Heart left ventricle (tissue), 13 donors: ENCODE measurements at regions not wholly inside any gene's neighbourhood (a gene's known extent, or its start where the extent isn't known, plus 50 kb on each side); places are given as distances from the start of the nearest gene placed in this dataset.

Experiments used
- POLR2A ChIP-seq, 2 donors: fragments of 450-650 bp; IDR thresholded peaks; one replicate each; pipeline ENCODE4 v1.6.1; 2017; ENCODE audit warnings: antibody characterized with exemption in 2 of 2, mild to moderate bottlenecking in 2 of 2, moderate library complexity in 2 of 2
- TF ChIP-seq, protein P1 (sequence below), 12 donors: fragments of 200-600 bp; sonication (generic) in 4 of 12; IDR thresholded peaks; one replicate each; pipeline versions ENCODE4 v1.5.0 to v1.8.0; 2018 to 2022; ENCODE audit warnings: antibody characterized with exemption in 12 of 12, mild to moderate bottlenecking in 5 of 12
- donor health status: ischemic (EF 13 %, LVEDD 7.1; RV severe dilation, severe dysfunction).
- donor health status: DM: no; HTN: yes; CAD: no.
- donor health status: DM: no; HTN: no; CAD: no.
- donor health status: ischemic (EF 25% LVEDD 6.9; RV normal size, moderate dysfunction).
- donor health status: ischemic (EF 25% LVEDD 5.7; RV mildly dilated, moderate dysfunction).
- donor health status: ischemic (EF 35%, LVEDD 5.7; RV mildly dilated, moderate dysfunction).
- donor health status: nonischemic (EF 11% LVEDD 7.7; RV severe dilation, severe dysfunction).
- donor health status: DM: yes; HTN: yes; CAD: no.
- donor health status: PGD.
- donor health status: ischemic (EF 29% LVEDD 5.4; RV normal size, mild dysfunction).
- donor health status: nonischemic (EF 23%, LVEDD 6.1; RV moderate dilation, normal function).

DNA sequence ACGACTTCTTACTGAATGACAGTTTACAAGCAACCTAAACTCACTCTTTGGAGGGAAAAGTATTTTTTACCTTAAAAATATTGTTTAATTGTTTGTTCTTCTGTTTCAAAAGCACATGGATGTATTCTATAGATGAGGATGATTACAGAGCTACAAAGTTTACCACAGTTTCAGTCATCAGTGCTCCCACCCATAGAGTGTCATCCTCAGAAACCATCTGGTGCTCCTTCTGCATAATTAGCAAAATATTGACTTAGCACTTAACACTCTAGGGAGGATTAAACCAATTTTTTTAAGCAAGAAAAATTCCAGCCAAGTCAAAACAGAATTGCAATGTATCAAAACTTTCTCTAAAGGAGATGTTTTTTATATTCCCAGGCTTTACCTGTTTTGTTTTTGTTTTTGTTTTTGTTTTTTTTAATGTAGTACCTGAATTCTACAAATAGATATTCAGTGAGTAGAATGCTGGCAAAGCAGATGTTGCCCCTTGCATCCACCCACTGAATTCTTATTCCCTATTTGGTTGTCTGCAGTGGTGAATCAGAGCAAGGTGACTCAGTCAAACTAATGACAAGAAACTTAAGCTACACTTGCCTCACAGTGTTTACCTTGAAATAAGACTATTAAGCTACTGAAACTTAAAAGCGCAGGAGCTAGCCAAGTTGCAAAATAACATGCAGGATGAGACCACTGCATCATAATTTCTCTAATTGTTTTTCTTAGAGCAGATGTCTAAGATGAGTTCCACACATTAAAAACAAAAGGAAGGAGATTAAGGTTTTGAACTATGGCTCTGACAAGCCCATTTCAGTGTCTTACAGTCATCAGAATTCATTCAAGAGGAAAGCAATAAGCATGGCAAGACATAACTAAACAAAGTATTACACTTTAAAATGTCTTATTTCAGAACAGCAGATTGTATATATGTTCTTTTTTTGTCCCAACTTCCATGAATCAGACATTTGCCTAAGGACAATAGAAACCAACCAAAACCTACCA, 155.1 kb upstream of the SOX6 start:
- TF ChIP-seq POLR2A (IDR thresholded peaks at IDR 0.05): no peak
- TF ChIP-seq, protein P1, sequence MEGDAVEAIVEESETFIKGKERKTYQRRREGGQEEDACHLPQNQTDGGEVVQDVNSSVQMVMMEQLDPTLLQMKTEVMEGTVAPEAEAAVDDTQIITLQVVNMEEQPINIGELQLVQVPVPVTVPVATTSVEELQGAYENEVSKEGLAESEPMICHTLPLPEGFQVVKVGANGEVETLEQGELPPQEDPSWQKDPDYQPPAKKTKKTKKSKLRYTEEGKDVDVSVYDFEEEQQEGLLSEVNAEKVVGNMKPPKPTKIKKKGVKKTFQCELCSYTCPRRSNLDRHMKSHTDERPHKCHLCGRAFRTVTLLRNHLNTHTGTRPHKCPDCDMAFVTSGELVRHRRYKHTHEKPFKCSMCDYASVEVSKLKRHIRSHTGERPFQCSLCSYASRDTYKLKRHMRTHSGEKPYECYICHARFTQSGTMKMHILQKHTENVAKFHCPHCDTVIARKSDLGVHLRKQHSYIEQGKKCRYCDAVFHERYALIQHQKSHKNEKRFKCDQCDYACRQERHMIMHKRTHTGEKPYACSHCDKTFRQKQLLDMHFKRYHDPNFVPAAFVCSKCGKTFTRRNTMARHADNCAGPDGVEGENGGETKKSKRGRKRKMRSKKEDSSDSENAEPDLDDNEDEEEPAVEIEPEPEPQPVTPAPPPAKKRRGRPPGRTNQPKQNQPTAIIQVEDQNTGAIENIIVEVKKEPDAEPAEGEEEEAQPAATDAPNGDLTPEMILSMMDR (IDR thresholded peaks at IDR 0.05): no peak
